Keratinocyte (primary cell): ENCODE measurements at regions not wholly inside any gene's neighbourhood (a gene's known extent, or its start where the extent isn't known, plus 50 kb on each side); places are given as distances from the start of the nearest gene placed in this dataset.

Experiments
- DNase-seq: peaks from one replicate; pipeline ENCODE4 v3.0.0-alpha.2; 2011; ENCODE audit warnings: low read depth, missing footprints, low spot score
- FAIRE-seq: peaks from 2 replicates; lab custom pipeline; 2011; peaks lifted over from hg19 to GRCh38; lab: Jason Lieb, UNC
- H2AFZ ChIP-seq: 2 replicates; pipeline ENCODE4 v1.6.0; 2012; ENCODE audit warnings: low read length, control low read depth, inconsistent platforms; ENCODE audit not compliant: control insufficient read depth
- H3K27ac ChIP-seq: 2 replicates; pipeline ENCODE4 v1.5.1; 2011; ENCODE audit warnings: low read length; ENCODE audit not compliant: control insufficient read depth, insufficient read depth
- H3K27me3 ChIP-seq: 3 replicates; pipeline ENCODE4 v1.6.0; 2011; ENCODE audit warnings: low read length; ENCODE audit not compliant: control insufficient read depth, insufficient read depth; ENCODE audit errors: extremely low read depth
- H3K36me3 ChIP-seq, 2 experiments: 2 replicates in 1 of 2; 3 replicates in 1 of 2; pipeline ENCODE4 v1.5.1; 2011; ENCODE audit warnings: low read length in 2 of 2, mild to moderate bottlenecking in 1 of 2; ENCODE audit not compliant: control insufficient read depth in 2 of 2, insufficient read depth in 2 of 2; ENCODE audit errors: extremely low read depth in 1 of 2
- H3K4me1 ChIP-seq: 3 replicates; pipeline ENCODE4 v1.5.1; 2011; ENCODE audit warnings: low read length; ENCODE audit not compliant: control insufficient read depth, insufficient read depth; ENCODE audit errors: extremely low read depth
- H3K4me2 ChIP-seq: 3 replicates; pipeline ENCODE4 v1.6.0; 2011; ENCODE audit warnings: low read depth, low read length; ENCODE audit not compliant: control insufficient read depth, insufficient read depth; ENCODE audit errors: extremely low read depth
- H3K4me3 ChIP-seq, 3 experiments: fragments of 200-600 bp in 1 of 3; sonication (generic) in 1 of 3; 2 replicates in 2 of 3; 3 replicates in 1 of 3; pipeline ENCODE4 v1.5.1; 2011 to 2016; ENCODE audit warnings: low read length in 3 of 3, mild to moderate bottlenecking in 3 of 3, control low read depth in 2 of 3, inconsistent platforms in 1 of 3, low read depth in 1 of 3, mixed read lengths in 1 of 3, mixed run types in 1 of 3, moderate library complexity in 1 of 3; ENCODE audit not compliant: control insufficient read depth in 2 of 3, insufficient read depth in 2 of 3; ENCODE audit errors: extremely low read depth in 1 of 3
- H3K79me2 ChIP-seq: 2 replicates; pipeline ENCODE4 v1.6.0; 2012; ENCODE audit warnings: low read length; ENCODE audit not compliant: control insufficient read depth, insufficient read depth
- H3K9ac ChIP-seq: 3 replicates; pipeline ENCODE4 v1.6.0; 2011; ENCODE audit warnings: low read length; ENCODE audit not compliant: control insufficient read depth, insufficient read depth; ENCODE audit errors: extremely low read depth
- H3K9me1 ChIP-seq: 3 replicates; pipeline ENCODE4 v1.6.0; 2011; ENCODE audit warnings: low read length; ENCODE audit not compliant: control insufficient read depth, insufficient read depth; ENCODE audit errors: extremely low read depth
- H3K9me3 ChIP-seq: 2 replicates; pipeline ENCODE4 v1.5.1; 2012; ENCODE audit warnings: low read depth, low read length; ENCODE audit not compliant: control insufficient read depth
- H4K20me1 ChIP-seq: 3 replicates; pipeline ENCODE4 v1.6.0; 2011; ENCODE audit warnings: low read length; ENCODE audit not compliant: control insufficient read depth, insufficient read depth; ENCODE audit errors: extremely low read depth
- EZH2 ChIP-seq: IDR thresholded peaks from one replicate; pipeline ENCODE4 v1.6.1; 2012; ENCODE audit warnings: inconsistent platforms, mild to moderate bottlenecking, low read length, moderate library complexity
- dilution Hi-C: fragments of 300-500 bp; cut with MboI; formaldehyde crosslinking; loops from one replicate; pipeline ENCODE4 v1.7.0; 2020; ENCODE audit warnings: low sequenced_read_pairs; ENCODE audit not compliant: extremely low pct_ligation_motif_present
- TF ChIP-seq, protein P1 (sequence below), 3 experiments: IDR thresholded peaks in 1 of 3; conservative IDR thresholded peaks in 1 of 3; optimal IDR thresholded peaks in 1 of 3; 2 replicates in 2 of 3; 3 replicates in 1 of 3; pipeline versions ENCODE3 to v1.5.1; 2011; ENCODE audit warnings: low read length in 3 of 3, mild to moderate bottlenecking in 3 of 3, moderate library complexity in 2 of 3, control low read depth in 1 of 3, inconsistent platforms in 1 of 3; ENCODE audit not compliant: insufficient read depth in 2 of 3; ENCODE audit errors: extremely low read depth in 1 of 3

DNA sequence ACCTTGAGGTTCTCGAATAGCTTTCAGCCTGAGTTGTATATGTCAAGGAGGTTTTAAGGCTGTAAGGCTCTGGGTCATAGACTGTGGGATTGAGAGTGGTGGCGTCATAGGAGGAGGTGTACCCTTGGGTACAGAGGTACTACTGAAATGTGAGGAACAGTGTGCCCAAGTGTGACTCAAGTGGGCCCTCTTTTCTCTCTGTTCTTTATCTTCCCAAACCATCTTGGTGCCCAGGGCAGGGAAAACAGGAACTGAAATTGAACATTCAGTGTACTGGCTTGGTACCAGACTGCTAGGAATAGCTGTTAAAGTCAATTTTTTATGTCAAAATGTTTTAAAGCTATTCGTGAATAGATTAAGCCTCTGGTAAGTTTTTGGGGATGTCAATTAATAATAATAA lies 136.2 kb upstream of the RPS6KA3 start:
- no peak overlapping the region for H3K4me2 ChIP-seq
- no peaks in the 10 kb centered on the region for H3K9me3 ChIP-seq
- no peaks in the 10 kb centered on the region for H3K79me2 ChIP-seq
- dilution Hi-C loops: no loop called here
- no peaks in the 10 kb centered on the region for H3K9me1 ChIP-seq
- no peak overlapping the region for H2AFZ ChIP-seq
- H3K4me3 ChIP-seq: no peak overlapping the region
- no peaks in the 10 kb centered on the region for H3K4me1 ChIP-seq
- DNase-seq: no peak
- no peak overlapping the region for H3K27ac ChIP-seq
- no peaks in the 10 kb centered on the region for H3K36me3 ChIP-seq
- no peaks in the 10 kb centered on the region for H4K20me1 ChIP-seq
- H3K9ac ChIP-seq: no peak overlapping the region
- FAIRE-seq: no peak
- TF ChIP-seq EZH2: no peak
- TF ChIP-seq, protein P1, sequence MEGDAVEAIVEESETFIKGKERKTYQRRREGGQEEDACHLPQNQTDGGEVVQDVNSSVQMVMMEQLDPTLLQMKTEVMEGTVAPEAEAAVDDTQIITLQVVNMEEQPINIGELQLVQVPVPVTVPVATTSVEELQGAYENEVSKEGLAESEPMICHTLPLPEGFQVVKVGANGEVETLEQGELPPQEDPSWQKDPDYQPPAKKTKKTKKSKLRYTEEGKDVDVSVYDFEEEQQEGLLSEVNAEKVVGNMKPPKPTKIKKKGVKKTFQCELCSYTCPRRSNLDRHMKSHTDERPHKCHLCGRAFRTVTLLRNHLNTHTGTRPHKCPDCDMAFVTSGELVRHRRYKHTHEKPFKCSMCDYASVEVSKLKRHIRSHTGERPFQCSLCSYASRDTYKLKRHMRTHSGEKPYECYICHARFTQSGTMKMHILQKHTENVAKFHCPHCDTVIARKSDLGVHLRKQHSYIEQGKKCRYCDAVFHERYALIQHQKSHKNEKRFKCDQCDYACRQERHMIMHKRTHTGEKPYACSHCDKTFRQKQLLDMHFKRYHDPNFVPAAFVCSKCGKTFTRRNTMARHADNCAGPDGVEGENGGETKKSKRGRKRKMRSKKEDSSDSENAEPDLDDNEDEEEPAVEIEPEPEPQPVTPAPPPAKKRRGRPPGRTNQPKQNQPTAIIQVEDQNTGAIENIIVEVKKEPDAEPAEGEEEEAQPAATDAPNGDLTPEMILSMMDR (optimal IDR thresholded peaks at IDR 0.05 in 1 of 3, IDR thresholded peaks at IDR 0.05 in 1 of 3, conservative IDR thresholded peaks at IDR 0.05 in 1 of 3; ENCODE audit: extremely low read depth in 1 of 3, insufficient read depth in 2 of 3, low read length in 3 of 3): no peak
- no peaks in the 10 kb centered on the region for H3K27me3 ChIP-seq

GRCh38 chrX:20399728-20400414 lies 133.2 kb upstream of the RPS6KA3 start:
- Histone ChIP-seq H2AFZ (no peak overlapping the region), H3K9ac (no peak overlapping the region), H3K4me1 (no peaks in the 10 kb centered on the region), H3K9me1 (no peaks in the 10 kb centered on the region), H3K4me3 (no peak overlapping the region), H3K27ac (no peak overlapping the region), H3K79me2 (no peaks in the 10 kb centered on the region), H4K20me1 (no peaks in the 10 kb centered on the region), H3K9me3 (no peaks in the 10 kb centered on the region), H3K36me3 (no peaks in the 10 kb centered on the region), H3K4me2 (no peak overlapping the region), H3K27me3 (no peaks in the 10 kb centered on the region)
- TF ChIP-seq, protein P1 (optimal IDR thresholded peaks at IDR 0.05 in 1 of 3, IDR thresholded peaks at IDR 0.05 in 1 of 3, conservative IDR thresholded peaks at IDR 0.05 in 1 of 3; ENCODE audit: extremely low read depth in 1 of 3, insufficient read depth in 2 of 3, low read length in 3 of 3): no peak
- TF ChIP-seq EZH2: no peak
- FAIRE-seq: no peak
- dilution Hi-C loops: no loop called here
- no peak for DNase-seq
